HG02588 (cell line): ENCODE measurements at regions not wholly inside any gene's neighbourhood (a gene's known extent, or its start where the extent isn't known, plus 50 kb on each side); places are given as distances from the start of the nearest gene placed in this dataset.

Experiments used
- ATAC-seq: cut with Tn5 transposase; IDR thresholded peaks from one replicate; pipeline ENCODE4 v1.9.1; 2021; ENCODE audit warnings: mild to moderate bottlenecking, moderate library complexity; ENCODE audit not compliant: unreplicated experiment

DNA sequence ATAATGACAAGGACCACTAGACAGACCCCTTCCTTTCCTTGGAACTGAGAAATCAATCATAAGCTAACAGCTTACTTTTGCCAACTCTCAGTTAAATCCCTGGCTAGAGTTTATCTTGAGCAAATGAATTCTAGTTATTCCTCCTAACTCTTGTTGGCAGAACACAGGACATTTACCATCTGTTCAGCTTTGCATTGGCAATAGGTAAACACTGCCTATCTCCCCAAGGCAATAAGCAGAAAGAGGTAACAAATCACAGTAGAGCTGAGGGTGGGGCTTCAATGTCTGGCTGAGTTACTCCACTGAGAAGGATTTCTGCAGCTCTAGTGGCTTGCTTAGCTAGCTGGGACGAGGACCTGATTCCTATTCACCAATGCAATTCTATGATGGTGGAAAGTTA lies 503.3 kb upstream of the GRIA1 start:
- ATAC-seq = no peak

DNA sequence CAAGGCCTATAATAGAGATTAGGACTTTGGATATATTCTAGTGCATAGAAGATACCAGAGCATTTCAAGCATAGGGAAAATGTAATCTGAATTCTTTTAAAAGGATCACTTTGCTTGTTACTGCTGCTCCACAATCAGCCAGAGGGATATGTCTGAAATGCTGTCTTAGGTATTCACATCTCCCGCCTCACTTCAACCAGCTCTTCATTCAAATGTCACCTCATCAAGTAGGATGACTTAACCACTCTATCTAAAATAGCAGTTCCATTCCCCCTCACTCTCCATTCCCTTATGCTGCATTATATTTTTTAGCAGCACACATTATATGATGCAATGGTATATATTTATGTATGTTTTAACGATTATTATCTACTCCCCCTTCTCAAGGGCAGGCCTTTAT lies 500.3 kb upstream of the GRIA1 start:
- ATAC-seq = no peak

DNA sequence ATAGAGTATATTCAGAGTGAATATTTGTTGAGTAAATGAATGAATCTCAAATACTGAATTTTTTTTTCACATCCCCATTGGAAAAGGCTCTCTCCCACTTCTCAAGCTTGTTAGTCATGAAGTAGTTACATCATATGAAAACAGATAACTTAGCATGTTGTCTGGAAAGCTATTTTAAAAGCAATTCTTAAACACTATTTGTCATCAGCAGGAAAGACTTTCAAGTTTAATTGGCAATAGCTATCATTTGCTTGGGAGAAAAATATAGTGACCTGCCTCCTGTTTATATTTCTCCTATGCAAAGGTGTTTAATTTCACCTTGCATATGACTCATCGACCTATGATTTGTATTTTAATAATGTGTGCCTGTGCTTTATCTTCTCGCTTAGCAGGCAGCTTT lies 499.8 kb upstream of the GRIA1 start:
- ATAC-seq = no peak

DNA sequence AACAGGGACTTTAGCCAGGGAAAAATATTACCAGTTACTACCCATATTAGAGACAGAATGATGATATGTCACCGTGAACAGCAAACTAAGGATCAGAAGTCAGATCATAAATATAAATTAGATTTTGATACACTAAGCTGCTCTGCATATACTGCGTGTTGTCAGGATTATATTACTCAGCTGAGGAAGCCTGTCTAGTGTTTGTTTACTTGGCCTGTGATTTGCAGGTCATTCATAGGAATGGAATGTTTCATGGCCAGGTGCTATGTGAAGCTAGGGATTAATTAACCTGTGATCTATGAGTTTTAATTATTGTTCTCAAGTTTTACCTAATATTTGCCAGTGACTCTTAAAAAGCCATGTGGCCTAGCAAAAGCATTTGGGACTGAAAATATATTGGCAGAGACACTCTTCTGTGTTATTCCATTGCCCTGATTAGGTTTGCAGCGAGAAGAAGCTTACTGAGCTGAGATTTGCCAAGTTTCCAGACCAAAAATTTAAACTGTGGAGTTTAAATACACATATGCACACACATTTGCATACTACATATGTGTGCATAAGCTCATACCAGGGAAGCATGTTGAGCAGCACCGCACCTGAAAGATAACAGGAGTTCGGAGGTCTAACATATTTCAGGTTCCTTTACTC lies 496.3 kb upstream of the GRIA1 start:
- ATAC-seq = no peak

DNA sequence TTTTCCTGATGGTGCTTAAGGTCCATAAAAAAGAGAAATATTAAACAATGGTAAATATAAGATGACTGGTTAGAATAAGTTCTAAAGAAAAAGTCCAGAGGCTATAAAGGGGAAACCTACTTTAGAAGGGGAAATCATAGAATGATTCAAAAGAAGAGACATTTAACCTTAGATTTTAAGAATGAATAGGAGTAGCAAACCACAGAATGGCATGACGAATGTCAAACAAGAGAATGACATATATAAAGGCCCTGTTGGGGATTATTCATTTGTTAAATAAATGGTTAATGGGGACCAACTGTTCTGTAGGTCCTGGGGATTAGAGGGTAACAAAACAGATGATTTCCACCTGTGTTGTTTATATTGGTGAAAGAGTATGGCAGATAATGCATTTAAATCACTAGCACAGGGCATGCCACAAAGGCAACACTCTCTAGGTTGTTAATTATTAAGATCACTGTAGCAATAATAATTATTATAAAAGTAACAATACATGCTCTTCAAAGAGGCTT lies 495.2 kb upstream of the GRIA1 start:
- no peak for ATAC-seq

DNA sequence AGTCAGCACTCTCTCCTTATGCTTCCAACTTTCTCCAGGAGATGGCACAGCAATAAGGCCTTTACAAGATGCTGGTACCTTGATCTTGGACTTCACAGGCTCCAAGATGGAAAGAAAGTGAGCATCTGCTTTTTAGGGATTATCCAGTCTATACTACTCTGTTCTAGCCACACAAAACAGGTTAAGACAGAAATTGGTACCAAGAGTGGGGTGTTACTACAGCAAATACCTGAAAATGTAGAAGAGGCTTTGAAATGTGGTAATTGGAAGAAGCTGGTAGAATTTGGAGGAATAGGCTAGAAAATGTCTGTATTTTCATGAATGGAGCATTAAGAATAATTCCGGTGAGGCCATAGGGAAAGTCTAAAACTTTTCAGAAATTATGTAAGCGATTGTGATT lies 484.8 kb upstream of the GRIA1 start:
- ATAC-seq = no peak

DNA sequence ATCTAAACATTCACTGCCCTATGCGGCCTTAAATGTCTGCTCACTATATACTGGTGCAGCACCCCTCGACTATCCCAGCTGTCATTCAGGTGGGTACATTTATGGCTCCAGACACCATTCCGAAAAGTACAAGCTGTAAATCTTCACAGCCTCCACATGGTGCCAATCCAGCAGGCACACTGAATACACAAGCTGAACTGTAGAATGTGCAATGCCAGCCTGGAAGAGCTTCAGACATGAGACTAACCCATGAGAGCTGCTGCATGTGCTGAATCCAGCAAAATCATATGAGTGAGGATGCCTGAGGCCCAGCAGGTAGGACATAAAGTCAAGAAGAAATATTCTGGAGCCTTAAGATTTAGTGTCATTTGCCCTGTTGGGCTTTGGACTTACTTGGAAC lies 483.8 kb upstream of the GRIA1 start:
- no peak for ATAC-seq

DNA sequence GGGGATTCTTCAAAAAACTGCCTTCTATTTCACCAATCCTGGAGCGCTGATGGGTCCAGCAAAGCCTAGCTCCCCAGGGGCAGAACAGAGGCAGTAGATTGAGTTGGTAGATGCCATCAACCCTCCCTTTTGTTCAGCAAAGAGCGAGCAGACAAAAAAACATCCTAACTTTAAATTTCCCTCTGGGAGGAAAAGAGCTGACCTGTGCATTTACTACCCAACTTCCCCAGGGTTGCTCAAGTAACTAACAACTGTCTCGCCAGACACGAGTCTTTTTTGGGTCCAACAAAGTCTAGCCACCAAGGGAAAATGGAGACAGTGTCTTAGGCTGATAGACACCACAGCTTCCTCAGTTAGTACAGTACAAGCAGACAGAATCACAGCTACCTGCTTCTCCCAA lies 476.3 kb upstream of the GRIA1 start:
- no peak for ATAC-seq

DNA sequence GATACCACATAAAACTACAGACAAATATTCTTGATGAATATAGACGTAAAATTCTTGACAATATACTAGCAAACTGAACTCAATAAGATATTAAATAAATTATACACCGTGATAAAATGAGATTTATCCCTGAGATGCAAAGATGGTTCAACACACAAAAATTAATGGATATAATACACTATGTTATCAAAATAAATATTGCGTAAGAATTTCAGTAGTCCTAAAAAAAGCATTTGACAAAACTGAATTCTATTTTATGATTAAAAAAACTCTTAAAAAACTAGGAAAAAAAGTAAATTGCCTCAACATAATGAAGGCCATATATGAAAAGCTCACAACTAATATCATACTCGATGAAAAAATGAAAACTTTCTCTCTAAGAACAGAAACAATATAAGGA lies 472.3 kb upstream of the GRIA1 start:
- ATAC-seq = no peak

DNA sequence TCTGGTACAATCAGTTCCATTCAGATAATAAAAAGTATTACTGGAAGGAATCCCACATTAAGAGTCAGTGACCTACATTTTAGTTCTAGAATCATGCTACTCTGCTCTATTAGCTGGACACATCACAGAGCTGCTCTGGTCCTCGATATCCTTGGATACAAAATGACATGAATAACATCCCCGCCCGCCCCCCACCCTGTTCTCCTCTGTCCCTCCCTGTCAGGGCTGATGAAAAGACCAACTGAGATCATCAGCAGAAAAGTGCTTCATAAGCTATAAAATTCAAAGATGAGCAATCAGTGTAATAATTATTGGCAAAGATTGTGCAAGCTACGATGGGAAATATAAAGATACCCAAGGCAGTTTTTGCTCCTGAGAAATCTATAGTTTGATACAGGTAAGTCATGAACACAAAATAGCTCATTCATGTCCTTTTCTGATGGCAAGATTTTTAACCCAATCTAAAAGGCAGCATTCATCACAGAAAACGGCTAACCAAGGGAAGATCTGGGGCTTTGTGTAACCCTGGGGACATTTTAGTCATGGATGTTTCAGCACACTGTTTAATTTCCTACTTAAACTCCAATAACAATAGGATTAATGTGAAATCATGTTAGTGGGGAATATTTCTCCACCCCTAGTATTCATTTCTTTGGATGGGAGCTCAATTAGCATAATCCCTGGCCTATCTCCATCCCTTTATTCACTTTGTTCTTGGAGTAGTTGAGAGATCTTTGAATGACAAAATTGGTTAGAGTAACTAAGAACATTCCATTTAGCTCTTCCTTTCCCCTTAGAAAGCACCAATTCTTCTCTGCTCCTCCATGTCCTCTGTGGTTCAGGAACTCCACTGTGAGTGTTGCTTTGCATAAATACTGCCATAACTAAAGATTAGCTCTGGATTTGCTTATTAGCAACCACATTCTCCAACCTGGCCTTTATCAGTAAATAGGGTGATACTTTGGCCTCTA lies 459.4 kb upstream of the GRIA1 start:
- ATAC-seq = no peak

DNA sequence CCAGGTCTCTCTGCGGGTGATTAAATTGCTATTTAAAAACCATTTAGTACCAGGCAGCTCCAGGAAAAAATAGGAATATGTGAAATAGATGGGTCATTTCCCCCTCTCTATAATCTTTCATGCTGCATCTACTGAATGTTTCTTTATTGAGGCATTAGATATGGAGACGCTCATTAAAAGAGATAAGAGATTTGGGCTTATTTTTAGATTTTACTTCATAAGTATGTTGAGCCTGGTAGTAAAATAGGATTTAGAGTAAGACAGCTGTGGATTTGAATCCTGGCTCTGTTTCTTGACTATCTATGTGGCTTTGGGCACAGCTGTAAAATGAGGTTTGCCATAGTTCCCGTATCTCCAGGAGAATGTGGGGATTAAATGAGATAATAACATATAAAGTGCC lies 451.0 kb upstream of the GRIA1 start:
- no peak for ATAC-seq

DNA sequence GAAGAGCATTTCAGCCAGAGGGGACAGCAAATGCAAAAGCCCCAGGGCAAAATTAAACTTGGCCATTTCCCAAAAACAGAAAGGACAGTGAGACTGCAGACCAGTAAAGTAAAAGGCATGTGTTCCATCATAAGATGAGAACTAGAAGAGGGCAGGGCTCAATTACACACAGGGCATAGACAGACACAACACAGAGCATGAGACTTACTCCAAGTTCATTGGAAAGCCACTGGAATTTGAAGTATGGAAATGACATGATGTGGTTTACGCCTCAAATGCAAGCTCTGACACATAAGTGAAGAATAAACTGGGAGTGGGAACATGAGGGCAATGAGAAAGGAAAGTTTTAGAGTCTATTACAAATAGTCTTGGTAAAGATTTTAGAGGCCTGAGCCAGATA lies 446.6 kb upstream of the GRIA1 start:
- no peak for ATAC-seq

DNA sequence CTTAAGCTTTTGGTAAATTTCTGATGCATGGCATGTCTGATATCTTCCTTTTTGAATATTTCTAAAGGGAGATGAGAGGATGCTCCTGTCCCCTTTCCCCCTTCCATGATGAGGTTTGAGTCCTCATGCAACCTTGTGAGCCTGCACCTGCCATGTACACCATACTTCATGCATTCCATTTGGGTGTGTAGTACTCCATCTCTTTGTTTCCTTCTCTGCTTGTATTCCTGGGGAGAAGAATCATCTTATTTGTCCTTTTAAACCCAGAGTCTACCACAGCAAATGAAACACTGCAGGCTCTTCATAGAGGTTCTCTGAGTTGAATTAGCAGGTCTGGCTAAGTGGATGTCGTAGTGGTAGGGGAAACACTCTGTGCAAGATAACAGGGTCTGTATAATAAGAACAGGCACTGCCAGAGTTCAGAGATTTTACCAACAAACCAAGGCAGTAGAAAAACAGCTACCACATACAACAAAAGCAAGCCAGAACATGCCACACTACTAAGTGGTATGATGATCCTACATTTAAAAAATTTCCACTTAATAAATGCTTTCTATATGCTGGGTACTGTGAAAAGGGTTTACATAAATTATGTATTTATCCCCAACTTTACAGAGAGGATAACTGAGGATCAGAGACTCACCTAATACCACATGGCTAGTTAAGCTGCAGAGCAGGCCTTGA lies 439.8 kb upstream of the GRIA1 start:
- ATAC-seq = no peak

DNA sequence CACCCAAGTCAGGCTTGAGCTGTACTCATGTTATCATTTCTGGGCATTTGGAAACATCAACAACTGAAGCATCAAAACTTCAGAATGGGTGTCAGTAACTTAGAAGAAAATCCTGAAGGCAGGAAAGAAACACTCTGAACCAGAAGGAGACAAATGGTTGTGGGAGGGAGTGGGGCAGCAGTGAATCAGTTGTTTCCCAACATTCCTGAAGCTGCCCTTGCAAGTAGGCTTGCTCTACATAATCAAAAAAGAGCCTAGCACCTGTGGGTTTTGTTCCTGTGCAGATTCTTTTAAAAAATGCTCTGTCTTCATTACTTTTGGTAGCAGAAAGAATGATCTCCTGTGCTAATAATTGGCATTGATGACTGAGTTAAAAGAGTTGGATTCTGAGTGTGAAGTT lies 424.2 kb upstream of the GRIA1 start:
- no peak for ATAC-seq

DNA sequence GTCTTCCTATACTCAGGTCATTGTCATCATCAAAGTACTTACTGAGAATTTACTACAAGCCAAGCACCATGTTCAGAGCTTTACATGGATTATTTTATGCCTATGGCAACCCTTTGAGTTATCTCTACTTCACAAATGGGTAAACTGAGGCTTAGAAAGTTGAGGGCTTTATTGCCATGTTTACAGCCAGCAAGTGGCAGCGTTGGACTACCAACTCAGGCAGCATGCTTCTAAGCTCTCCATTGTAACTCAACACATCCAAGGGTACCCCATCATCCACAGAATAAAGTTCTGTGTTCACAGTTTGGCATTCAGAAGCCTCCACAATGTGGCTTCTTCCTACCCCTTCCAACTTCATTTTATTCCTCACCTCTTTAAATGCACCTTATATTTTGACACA lies 422.6 kb upstream of the GRIA1 start:
- no peak for ATAC-seq

DNA sequence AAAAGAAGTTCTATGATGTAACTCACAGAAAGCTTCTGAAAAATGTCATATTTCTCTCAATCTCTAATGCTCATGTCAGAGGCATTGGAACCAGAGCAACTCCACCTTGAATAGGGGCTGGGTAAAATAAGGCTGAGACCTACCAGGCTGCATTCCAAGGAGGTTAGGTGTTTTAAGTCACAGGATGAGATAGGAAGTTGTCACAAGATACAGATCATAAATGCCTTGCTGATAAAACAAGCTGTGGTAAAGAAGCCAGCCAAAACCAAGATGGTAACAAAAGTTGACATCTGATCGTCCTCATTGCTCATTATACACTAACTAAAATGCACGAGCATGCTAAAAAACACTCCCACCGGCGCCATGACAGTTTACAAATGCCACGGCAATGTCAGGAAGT lies 411.1 kb upstream of the GRIA1 start:
- no peak for ATAC-seq

DNA sequence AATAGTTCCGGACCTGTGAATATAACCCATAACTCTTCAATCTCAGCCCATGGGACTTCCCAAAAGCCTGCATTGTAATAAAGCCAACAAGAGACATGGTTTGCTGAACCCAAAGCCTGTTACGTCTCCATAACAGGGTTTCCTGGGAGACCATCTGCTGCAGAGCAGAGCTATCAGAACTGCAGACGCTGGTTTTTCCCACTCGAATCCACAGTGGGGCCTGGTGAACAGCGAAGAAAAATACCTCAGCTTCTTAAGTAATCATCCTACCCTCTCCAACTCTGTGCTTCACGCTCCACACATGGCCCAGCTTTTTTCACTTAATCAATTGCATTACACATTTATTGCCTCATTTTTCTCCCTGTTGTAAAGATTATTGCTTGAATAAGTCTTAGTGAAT lies 409.5 kb upstream of the GRIA1 start:
- no peak for ATAC-seq

DNA sequence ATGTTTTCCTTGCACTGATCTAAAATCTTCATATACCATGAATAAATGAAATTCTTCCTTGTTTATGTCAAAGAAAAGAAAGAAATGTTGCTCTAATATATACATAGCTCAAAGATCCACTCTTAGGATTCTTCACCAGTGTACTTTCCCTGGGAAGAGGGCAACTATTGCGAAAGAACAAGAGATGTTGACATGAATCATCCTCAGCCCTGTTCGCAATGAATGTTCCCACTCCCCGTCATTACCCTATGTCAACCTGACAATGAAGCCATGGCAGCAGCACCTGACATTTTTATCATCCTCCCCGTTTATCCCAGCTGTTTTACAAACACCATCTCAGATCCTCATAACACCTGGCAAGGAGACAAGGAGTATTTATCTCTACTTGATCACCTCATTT lies 409.1 kb upstream of the GRIA1 start:
- ATAC-seq = no peak

DNA sequence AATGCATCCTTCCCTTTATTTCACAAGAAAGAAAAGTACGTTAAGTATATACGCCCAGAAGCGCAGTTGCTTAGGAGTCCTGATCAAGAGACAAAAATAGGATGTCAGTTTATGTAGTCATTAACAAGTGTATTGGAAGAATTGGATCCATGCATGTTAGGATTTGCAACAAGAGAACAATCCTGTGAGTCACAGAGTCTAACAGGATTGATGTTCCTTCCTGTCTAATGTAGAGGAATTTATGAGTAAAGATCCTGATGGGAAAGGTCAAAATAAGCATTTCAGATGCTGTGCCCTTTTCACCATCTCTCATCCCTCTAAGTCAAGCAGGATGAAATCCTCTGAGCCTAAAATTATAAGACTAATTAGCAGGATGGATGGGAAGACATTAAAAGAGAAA lies 406.0 kb upstream of the GRIA1 start:
- no peak for ATAC-seq

DNA sequence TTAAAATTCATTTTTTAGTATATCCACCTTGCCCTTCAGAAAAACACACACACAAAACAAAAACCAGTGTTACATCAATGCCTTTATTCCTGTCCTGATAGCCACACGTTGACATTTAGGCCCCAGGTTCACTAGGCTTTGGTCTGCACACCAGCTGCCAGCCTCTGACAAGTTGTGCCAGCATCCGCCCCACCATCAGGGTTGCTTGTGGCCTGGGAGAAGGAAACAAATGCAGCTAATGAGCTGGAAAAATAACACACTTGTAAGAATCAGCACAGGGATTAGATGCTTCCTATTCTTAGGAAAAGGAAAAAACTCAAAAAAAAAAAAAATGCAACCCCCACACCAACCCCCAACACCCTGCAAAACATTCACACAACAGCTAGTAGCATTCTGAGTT lies 404.0 kb upstream of the GRIA1 start:
- ATAC-seq = no peak

DNA sequence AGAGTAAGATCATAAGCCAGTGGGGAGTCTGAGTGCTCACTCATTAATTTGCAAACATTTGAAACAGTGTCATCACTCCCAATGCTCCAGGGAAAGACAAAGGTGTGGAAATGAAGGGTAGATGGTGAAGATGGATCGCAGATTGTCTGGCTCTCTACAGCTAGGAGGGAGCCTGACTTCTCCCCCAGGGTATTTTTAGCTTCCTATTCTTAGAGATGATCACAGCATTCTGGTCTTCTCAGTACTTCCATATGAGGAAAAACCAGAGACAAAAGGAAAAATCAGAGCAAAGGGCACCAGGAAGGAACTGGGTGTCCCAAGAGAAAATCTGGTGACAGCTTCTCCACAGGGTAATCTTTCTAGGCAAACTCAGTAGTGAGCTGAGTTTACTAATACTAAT lies 401.9 kb upstream of the GRIA1 start:
- no peak for ATAC-seq

DNA sequence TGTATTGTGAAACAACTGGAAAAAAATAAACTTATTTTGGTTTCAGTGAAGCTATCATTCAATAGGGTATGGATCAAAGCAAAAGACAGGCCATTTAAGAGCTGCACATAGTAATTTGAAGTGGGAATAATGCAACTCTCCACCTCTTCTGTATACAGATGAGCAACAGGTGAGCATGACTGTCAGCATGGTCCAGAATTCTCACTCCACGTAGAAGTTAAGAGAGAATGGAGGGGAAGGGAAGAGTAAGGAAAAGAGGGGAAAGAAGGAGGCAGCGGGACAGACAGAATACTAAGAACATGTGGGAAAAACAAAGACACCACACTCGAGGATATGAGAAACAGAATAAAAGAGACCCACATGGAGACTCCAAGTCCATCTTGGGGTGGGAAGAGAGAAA lies 396.1 kb upstream of the GRIA1 start:
- ATAC-seq = no peak
